ENCODE measurements at regions not wholly inside any gene's neighbourhood (a gene's known extent, or its start where the extent isn't known, plus 50 kb on each side); places are given as distances from the start of the nearest gene placed in this dataset.

- no peak for TF ChIP-seq CTCF (IDR thresholded peaks at IDR 0.05)
- TF ChIP-seq EP300 (IDR thresholded peaks at IDR 0.05) = no peak
- TF ChIP-seq POLR2A (IDR thresholded peaks at IDR 0.05) = no peak
These were observed 2052.8 kb upstream of the CELF4 start for GRCh38 chr18:39618265-39619003.
